ENCODE measurements at regions not wholly inside any gene's neighbourhood (a gene's known extent, or its start where the extent isn't known, plus 50 kb on each side); places are given as distances from the start of the nearest gene placed in this dataset.
"Not testable (repeated sequence)": the region's sequence is repeated elsewhere in the genome, so short reads cannot be mapped to it uniquely, and the experiment has no call there.

DNA sequence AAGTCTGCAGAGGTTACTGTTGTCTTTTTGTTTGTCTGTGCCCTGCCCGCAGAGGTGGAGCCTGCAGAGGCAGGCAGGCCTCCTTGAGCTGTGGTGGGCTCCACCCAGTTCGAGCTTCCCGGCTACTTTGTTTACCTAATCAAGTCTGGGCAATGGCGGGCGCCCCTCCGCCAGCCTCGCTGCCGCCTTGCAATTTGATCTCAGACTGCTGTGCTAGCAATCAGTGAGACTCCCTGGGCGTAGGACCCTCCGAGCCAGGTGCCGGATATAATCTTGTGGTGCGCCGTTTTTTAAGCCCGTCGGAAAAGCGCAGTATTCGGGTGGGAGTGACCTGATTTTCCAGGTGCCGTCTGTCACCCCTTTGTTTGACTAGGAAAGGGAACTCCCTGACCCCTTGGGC is 221.7 kb downstream of the RPRM start:
- not testable (repeated sequence) for DNase-seq; H3K9me3 ChIP-seq (replicated peaks); H3K4me3 ChIP-seq; H3K4me1 ChIP-seq; H3K36me3 ChIP-seq; H3K27ac ChIP-seq; H3K27me3 ChIP-seq

DNA sequence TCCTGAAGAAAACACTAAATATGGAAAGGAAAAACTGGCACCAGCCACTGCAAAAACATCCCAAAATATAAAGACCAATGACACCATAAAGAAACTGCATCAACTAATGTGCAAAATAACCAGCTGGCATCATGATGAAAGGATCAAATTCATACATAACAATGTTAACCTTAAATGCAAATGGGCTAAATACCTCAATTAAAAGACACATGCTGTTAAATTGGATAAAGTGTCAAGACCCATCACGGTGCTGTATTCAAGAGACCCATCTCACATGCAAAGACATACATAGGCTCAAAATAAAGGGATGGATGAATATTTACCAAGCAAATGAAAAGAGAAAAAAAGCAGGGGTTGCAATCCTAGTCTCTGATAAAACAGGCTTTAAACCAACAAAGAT is 231.9 kb downstream of the RPRM start:
- H3K4me3 ChIP-seq; DNase-seq; H3K27ac ChIP-seq; H3K9me3 ChIP-seq (replicated peaks); H3K4me1 ChIP-seq; H3K27me3 ChIP-seq; H3K36me3 ChIP-seq: not testable (repeated sequence)

DNA sequence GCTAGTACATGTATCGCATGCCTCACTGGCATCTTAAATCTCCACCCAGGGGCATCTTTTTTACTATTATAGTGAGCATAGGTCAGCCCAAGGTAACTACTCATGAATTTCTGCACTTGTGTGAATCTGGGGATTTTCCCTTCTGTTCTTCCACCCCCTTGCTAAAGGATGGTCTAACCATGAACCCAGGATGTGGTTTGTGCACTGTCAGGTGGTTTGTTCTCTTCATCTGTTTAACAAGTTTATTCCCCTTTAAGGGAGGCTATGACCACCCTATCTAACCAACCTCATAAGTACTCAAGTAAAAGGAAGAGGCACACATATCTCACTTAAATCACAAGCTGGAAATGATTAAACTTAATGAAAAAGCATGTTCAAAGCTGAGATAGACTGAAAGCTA is 243.0 kb downstream of the RPRM start:
- DNase-seq = no peak
- no peaks in the 10 kb centered on the region for H3K9me3 ChIP-seq (replicated peaks)
- H3K36me3 ChIP-seq = no peaks in the 10 kb centered on the region
- H3K27me3 ChIP-seq = no peaks in the 10 kb centered on the region
- H3K27ac ChIP-seq = no peak overlapping the region
- H3K4me3 ChIP-seq = no peak overlapping the region
- H3K4me1 ChIP-seq = no peaks in the 10 kb centered on the region; the same call in 1 of the 2 replicates

DNA sequence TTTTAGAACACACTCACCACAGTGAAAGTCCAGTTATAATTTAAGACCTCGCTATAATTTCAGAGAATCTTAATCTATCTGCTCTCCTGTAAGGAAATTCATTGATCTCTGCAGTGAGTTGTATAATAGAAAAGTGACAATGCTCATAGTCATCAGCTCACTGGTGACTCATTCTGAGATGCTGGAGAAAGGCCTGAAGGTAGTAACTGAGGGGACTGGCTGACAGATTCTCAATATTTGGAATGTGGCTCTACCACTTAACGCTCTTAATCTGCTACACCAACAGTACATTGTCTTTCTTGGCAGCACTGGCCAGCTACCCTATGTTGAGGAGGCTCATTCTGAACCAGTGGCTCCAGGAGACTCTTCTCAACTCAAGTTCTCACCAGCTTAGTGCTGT is 246.1 kb downstream of the RPRM start:
- H3K4me1 ChIP-seq = no peaks in the 10 kb centered on the region; the same call in 1 of the 2 replicates
- H3K9me3 ChIP-seq (replicated peaks) = no peaks in the 10 kb centered on the region
- H3K36me3 ChIP-seq = no peaks in the 10 kb centered on the region
- H3K4me3 ChIP-seq = no peak overlapping the region
- H3K27me3 ChIP-seq = no peaks in the 10 kb centered on the region
- no peak for DNase-seq
- no peak overlapping the region for H3K27ac ChIP-seq

DNA sequence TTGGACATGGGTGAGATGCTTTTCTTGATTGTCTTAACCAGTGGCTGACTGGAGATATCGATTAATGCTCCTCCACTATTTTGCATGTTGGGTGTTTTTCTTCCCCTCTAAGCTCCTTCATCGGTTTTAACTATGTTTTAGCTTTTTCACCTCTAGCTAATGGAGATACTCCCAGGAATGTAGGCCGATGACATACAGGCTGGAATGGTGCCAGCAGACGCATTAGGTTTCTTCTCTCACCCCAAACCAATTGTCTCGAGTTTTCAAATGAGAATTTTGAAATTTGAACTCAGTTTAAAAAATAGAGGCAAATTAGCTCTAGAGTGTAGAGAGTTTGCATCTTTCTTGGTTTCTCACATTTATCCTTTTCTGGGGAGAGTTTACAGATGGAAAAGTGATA is 247.6 kb downstream of the RPRM start:
- peak; percentile 29 to 68 for DNase-seq
- no peak overlapping the region for H3K4me3 ChIP-seq
- no peaks in the 10 kb centered on the region for H3K36me3 ChIP-seq
- H3K27me3 ChIP-seq = no peaks in the 10 kb centered on the region
- no peaks in the 10 kb centered on the region for H3K9me3 ChIP-seq (replicated peaks)
- no peaks in the 10 kb centered on the region; the same call in 1 of the 2 replicates for H3K4me1 ChIP-seq
- no peak overlapping the region for H3K27ac ChIP-seq

DNA sequence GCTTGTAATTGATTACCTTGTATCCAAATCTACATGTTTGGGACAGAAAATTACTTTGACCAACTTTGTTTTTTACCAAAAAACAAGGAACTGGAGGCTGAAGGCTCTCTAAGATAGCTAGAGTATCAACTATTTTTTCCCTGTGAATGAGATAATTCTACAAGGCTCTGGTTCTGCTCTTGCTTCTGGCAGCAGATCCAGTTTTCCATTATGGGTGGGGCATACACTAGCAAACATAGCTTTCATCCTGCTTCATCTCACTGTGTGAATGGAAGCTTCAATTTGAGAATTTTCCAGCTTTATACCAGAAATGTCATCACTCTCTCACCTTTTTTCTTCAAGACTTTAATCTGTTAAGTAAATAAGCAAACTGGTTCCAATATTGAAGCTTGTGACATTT is 249.7 kb downstream of the RPRM start:
- no peaks in the 10 kb centered on the region; the same call in 1 of the 2 replicates for H3K4me1 ChIP-seq
- H3K36me3 ChIP-seq = no peaks in the 10 kb centered on the region
- DNase-seq = no peak
- H3K4me3 ChIP-seq = no peak overlapping the region
- H3K27ac ChIP-seq = no peak overlapping the region
- no peaks in the 10 kb centered on the region for H3K9me3 ChIP-seq (replicated peaks)
- no peaks in the 10 kb centered on the region for H3K27me3 ChIP-seq

DNA sequence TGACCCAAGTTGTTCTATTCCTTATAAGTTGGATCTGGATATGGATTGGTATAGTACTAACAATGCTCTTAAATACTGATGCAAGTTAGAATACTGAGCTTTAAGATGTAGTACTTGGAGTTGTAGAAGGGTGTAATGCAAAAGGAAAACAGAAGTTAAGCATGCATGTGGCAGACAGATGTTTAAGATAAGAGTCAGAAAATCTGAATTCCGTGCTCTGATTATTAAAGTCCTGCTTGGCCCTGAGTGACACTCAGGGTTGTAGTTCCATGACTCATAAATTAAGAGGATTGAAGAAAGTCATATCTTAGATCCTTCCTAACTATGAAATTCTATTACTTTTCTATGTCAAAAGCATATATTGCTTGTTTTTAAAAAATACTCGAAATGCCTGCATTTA is 250.6 kb downstream of the RPRM start:
- H3K27ac ChIP-seq = no peak overlapping the region
- no peak overlapping the region for H3K4me3 ChIP-seq
- H3K36me3 ChIP-seq = no peaks in the 10 kb centered on the region
- no peak for DNase-seq
- no peaks in the 10 kb centered on the region for H3K27me3 ChIP-seq
- no peaks in the 10 kb centered on the region; the same call in 1 of the 2 replicates for H3K4me1 ChIP-seq
- no peaks in the 10 kb centered on the region for H3K9me3 ChIP-seq (replicated peaks)

DNA sequence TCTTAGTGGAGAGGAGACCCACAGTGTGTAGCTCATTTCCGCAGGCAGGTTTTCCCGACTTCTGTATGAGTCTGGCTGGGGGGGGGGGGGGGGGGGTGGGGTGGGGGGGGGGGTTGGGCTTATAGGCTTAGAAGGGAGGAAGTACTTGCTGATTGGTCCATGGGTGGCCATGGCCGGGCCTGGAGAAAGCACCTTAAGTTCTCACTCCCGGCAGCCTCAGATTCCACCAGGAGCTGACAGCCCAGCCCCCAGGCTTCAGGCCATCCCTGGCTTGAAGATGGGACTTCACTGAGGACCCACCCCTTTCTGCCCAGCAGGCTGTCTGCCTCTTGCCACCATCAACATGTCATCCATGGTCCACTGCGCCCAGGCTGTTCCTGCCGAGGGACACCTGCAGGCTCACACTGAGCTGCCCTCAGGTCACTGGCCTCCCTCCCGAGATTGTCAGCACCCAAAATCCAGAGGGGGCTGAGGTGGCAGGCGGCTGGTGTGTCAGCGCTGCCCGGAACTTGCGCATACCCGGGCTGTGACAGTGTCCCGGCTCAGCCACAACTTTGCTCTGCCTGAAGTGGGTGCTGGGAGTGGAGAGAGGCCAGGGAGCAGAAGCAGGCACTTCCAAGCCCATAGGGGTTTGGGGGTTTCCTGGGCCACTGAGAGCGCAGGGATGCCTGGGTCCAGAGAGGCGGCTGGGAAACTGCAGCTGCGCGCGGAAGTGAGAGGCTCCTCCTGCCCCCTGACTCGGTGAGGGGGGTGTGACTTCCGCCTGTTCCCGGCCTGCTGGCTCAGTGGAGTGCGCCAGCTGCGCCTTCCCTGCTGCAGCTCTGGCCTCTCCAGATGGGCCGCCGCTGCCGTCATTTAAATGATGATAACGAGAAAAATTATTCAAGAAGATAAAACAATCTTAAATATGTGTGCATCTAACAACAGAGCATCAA is 256.1 kb downstream of the RPRM start:
- Histone ChIP-seq H3K9me3 (replicated peaks) (no peaks in the 10 kb centered on the region), H3K36me3 (no peaks in the 10 kb centered on the region), H3K27ac (no peak overlapping the region), H3K27me3 (no peaks in the 10 kb centered on the region), H3K4me1 (no peaks in the 10 kb centered on the region), H3K4me3 (no peak overlapping the region)
- no peak for DNase-seq

DNA sequence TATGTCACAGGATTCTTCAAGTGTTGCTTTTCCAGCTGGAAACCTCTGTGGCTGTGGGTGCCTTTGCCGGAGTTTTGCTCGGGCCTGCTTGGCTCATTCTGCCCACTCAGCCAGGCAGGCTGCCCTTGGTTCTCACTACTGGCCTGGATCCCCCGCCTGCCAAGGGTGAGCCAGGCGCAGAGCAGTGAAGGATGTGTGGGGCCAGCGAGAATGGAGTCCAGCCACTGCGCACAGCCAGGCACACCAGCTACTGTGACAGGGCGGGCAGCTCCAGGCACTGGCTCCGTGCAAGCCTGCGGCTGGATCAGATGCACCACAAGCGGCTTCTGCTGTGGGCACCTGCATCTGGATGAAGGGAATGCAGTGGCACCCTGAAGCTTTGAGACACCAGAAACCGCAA is 257.1 kb downstream of the RPRM start:
- no peak for DNase-seq
- no peaks in the 10 kb centered on the region for H3K36me3 ChIP-seq

DNA sequence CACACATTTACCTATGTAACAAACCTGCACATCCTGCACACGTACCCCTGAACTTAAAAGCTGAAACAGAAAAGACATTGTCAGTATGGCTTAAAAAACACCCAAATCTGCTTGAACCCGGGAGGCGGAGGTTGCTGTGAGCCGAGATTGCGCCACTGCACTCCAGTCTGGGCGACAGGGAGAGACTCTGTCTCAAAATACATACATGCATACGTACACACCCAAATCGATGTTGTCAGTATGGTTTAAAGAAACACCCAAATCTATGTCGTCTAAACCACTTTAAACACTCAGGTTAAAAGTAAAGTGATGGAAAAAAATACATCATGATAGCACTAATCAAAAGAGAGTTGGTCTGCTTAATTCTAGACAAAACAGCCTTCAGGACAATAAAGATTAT is 257.5 kb downstream of the RPRM start:
- Histone ChIP-seq H3K36me3 (no peaks in the 10 kb centered on the region), H3K4me3 (no peak overlapping the region), H3K9me3 (replicated peaks) (no peaks in the 10 kb centered on the region), H3K27ac (no peak overlapping the region), H3K27me3 (no peaks in the 10 kb centered on the region), H3K4me1 (no peaks in the 10 kb centered on the region)
- no peak for DNase-seq

More for the DNA sequence above, 257.1 kb downstream of the RPRM start:
- no peak overlapping the region for H3K4me3 ChIP-seq
- no peaks in the 10 kb centered on the region for H3K27me3 ChIP-seq
- H3K4me1 ChIP-seq = no peaks in the 10 kb centered on the region
- no peaks in the 10 kb centered on the region for H3K9me3 ChIP-seq (replicated peaks)
- H3K27ac ChIP-seq = no peak overlapping the region

DNA sequence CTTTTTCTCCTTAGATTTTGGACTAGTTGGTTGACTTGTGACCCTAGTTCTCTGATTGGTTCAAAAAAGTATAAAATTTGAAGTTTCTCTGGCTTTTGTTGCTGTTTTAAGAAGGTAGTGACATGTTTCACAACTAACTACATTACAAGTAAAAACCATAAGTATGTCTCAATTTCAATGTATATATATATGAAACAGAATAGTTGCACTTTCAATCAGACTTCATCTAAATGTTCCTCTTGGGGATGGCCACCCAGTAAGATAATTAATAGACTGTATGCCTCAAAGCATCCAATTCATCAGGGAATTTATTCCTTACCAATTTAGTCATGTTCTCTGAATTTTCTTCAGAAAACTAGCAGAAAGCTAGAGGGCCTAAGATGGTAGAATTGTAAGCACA is 259.7 kb downstream of the RPRM start:
- no peak overlapping the region for H3K4me3 ChIP-seq

DNA sequence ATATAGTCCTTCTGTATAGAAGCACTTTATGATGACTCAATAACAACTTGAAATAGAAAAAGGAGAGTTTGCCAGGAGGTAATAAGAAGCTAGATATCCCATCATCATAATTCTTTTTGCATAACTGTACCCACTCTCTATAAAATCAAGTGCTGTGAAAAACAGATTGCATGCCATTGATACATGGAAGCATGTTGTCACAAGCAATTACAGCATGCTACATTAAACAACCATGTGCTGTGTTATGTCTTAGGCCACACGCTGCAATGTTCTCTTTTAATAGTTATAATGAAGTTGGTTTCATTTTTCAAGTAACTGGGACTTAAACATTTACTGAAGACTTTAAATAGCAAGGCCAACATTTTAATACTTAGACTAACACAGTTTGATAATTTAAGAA is 264.2 kb downstream of the RPRM start:
- Histone ChIP-seq H3K27ac (no peak overlapping the region), H3K27me3 (no peaks in the 10 kb centered on the region), H3K36me3 (no peaks in the 10 kb centered on the region), H3K4me1 (no peaks in the 10 kb centered on the region), H3K4me3 (no peak overlapping the region), H3K9me3 (replicated peaks) (no peaks in the 10 kb centered on the region)
- DNase-seq = no peak

More for the DNA sequence above, 259.7 kb downstream of the RPRM start:
- Histone ChIP-seq H3K27ac (no peak overlapping the region), H3K36me3 (no peaks in the 10 kb centered on the region), H3K27me3 (no peaks in the 10 kb centered on the region), H3K9me3 (replicated peaks) (no peaks in the 10 kb centered on the region), H3K4me1 (no peaks in the 10 kb centered on the region)
- no peak for DNase-seq

DNA sequence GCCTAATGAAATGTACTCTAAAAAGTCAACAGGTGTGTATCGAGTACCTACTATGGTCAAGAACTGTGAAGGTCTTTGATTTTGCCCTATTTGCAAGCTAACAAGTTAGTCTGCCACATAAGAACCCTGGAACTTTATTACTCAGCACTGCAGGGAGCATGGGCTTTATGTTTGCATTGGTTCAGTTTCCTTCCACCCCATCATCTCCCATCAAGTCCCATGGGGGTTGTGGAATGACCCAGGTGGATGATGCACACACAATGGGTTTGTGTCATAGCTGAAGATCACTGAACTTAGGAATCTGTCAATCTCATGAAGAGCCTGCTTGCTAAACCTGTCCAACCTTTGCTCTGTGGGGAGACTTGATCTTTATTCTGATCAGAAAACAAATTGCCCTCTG is 265.5 kb downstream of the RPRM start:
- no peak for DNase-seq
- Histone ChIP-seq H3K9me3 (replicated peaks) (no peaks in the 10 kb centered on the region), H3K36me3 (no peaks in the 10 kb centered on the region), H3K4me1 (no peaks in the 10 kb centered on the region), H3K4me3 (no peak overlapping the region), H3K27ac (no peak overlapping the region), H3K27me3 (no peaks in the 10 kb centered on the region)

DNA sequence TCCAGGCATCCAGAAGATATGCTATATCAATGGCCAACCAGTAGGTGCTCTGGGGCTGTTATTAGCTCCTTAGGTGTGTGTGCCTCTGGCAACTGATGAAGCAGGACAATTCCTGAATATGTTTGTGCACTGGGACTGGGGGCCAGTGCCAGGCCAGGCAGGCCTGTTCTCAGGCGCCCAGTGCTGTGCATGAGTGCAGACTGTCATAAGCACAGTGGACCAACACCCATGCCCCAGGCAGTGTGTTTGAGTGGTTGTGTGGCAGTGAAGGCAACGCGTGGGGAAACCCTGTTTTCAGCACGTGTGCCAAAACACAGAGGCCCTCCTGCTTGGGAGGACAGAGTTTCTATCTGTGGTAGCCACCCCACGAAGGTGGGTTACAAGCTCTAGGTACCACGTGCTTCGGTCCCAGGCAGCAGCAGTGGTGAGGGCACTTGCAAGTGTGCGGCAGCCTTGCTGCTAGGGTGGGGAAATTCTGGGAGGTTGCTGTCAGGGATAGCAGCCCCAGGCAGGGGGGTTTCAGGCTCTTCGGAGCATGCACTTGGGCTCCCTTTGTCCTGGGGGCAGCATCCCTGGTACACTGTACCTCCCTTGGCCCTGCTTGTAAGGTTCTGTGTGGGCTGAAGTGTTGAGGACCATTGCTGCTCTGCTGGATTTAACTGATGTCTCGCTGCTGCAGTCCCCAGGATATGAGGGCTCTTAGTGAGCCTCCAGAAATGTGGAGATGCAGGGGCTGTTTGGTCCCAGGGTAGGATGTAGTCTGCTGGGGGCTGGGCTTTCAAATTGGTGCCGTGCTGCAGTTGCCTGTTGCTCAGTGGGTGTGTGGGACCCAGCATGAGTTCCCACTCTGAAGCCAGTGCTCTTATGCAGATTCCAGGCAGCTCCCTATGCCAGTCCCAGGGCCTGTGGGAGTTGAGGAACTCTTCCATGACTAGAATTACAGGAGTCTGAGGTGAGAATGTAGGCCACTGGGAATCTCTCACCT is 280.9 kb downstream of the RPRM start:
- no peaks in the 10 kb centered on the region for H3K4me1 ChIP-seq
- no peaks in the 10 kb centered on the region for H3K9me3 ChIP-seq (replicated peaks)
- H3K36me3 ChIP-seq = no peaks in the 10 kb centered on the region
- no peaks in the 10 kb centered on the region for H3K27me3 ChIP-seq
- no peak overlapping the region for H3K27ac ChIP-seq
- H3K4me3 ChIP-seq = no peak overlapping the region
- no peak for DNase-seq

All from SJCRH30 (cell line).